Activated T-cell treated with anti-CD3 and anti-CD28 coated beads for 48 hours (primary cell): ENCODE measurements at regions not wholly inside any gene's neighbourhood (a gene's known extent, or its start where the extent isn't known, plus 50 kb on each side); places are given as distances from the start of the nearest gene placed in this dataset.

Source experiments
- DNase-seq: peaks from one replicate; pipeline ENCODE4 v3.0.0-alpha.2; 2020; ENCODE audit warnings: low read depth

GRCh38 chr4:14177987-14178386 lies 550.5 kb upstream of the BOD1L1 start:
- DNase-seq: no peak

DNA sequence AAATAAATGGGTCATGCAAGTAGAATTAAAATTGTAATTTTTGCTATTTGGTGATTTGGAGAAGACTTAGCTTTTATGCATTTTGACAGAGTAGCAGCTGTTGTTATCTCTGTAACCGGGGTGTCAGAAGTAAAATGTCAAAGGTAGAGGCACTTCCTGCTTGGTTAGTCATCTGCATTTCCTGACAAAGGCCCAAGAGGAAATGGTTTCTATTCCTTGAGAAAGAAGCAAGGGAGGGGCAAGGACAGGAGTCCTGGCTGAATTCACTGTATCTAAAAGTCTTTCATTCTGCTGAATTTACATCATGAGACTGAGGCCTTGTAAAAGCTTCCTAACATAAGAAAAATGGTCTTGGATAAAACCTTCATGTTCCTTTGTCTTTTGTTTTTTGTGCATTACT lies 550.9 kb upstream of the BOD1L1 start:
- no peak for DNase-seq

GRCh38 chr4:14180166-14180565 lies 552.6 kb upstream of the BOD1L1 start:
- DNase-seq: no peak

DNA sequence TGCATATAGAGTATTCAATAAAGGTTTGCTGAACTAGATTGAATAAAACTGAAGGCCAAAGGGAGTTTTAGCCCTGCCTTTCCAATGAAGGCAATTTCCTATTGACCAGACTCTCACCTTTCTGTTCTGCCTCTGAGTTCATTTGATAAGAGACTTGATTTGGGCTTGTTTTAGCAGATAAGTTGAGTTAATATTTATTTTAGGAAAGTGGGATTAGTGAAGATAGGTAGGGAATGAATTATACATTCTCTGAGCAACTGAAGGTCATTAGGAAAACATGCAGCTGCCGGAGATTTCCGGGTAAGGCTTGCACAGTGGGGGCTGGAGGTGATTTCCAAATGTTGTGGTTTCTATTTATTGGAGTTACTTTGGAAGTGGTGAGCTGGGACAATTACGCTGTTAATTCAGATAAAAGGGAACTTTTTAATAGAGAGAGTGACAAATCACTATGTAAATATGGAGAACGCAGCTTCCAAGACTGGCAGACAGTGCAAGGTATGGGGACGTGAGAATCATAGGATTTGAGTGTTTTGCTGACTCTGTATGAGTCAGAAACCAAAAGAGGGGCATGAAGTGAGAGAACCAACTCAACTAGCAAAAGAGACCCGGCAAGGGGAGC lies 553.6 kb upstream of the BOD1L1 start:
- no peak for DNase-seq

GRCh38 chr4:14182148-14182547 lies 554.6 kb upstream of the BOD1L1 start:
- no peak for DNase-seq

GRCh38 chr4:14184265-14184664 lies 556.7 kb upstream of the BOD1L1 start:
- DNase-seq: no peak

DNA sequence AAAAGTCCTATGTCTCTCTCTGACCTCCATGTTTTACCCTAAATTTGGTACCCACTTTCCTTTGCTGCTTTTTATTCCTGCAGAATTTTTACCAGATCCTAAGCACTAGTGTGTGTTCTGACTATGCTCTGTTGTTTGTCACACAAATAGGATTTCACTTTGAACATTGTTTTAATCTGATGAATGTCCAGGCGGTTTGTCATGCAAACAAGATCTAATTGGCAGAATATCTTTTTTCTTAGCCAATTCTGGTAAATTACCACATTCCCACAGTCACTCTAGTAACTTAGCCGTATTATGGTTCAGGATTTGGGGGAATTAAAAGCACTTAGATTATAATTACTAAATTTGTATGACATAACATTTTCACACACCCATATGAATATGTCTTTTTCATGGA lies 557.2 kb upstream of the BOD1L1 start:
- no peak for DNase-seq

GRCh38 chr4:14188214-14188613 lies 560.7 kb upstream of the BOD1L1 start:
- DNase-seq: no peak

DNA sequence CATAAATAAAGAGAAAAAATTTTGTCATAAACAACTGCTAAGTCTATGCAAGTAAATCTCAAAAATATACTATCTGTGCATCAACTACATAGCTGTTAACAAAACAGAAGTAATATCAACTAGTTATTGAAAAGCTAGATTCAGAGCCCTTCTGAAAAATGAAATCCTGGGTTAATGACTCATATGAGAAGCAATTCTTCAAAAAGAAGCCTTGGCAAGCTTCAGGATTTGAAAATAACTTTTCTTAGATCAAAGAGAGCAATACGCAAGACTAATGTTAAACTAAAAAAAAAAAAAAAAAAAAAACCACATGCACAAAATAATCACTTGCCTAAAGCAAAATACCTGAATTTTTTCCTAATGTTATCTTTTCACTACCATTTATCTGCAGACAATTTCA lies 566.1 kb upstream of the BOD1L1 start:
- DNase-seq: no peak

DNA sequence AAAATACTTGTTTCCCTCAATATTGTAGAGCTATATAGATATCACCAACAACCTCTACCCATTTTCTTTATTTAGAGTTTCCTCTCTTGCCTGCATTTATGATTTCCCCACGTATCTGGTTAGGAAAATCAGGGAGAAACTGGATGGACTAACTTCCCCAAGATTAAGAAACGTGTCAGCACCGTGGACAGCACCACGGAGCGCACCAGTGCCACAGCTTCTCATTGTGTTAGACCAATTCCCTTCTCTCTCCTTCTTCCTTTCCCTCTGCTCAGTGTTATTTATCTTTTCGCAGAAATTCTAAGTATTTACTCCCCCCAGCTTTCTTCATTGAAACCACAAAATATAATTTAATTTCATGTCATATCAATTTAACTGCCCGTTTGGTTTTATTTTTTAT lies 568.6 kb upstream of the BOD1L1 start:
- no peak for DNase-seq

DNA sequence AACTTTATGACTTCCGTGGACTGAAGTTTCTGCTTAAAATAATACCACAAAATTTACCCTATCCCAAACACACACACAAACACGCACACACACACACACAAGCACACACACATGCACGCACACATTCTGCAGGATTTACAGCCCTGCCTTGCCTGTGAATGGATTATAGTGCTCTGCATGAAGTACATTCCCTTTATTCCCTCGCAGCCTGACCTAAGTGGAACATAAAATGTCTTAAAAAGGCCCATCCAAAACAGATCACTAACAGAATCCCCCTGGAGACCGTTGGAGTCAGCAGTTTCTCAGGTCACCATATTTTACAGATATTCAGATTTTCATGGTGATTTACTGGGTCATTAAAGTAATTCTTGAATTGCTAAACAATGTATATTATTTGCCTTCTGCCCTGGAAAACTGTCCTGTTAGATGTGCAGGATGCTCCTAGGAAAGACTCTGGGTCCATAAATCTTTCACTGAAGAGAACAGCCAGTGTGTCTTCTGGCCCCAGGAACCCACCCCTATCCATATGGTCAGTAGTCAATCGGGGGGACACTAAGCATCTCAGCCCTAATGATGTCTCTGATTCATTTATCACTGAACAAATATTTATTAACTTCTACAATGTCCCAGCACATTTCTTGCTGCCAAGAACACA lies 587.7 kb upstream of the BOD1L1 start:
- no peak for DNase-seq

GRCh38 chr4:14217401-14217800 lies 589.9 kb upstream of the BOD1L1 start:
- DNase-seq: no peak

DNA sequence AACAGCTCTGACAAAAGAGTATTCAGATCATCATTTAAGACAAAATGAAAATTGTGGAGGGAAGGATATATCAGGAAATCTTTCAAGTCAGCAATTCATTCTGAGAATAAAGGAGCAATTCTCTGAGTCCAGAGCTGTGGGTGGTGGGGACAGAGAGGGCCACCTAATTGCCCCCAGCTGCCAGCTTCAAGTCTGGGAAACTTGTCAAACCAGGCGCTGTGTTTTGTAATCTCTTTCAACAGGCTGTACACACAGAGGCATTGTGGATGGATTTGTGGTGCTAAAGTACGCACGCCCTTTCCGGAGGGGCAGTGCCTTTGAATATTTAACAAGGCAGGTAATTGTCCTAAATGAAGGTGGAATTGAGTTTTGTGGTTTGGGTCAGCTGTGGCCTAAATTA lies 591.1 kb upstream of the BOD1L1 start:
- DNase-seq: no peak

DNA sequence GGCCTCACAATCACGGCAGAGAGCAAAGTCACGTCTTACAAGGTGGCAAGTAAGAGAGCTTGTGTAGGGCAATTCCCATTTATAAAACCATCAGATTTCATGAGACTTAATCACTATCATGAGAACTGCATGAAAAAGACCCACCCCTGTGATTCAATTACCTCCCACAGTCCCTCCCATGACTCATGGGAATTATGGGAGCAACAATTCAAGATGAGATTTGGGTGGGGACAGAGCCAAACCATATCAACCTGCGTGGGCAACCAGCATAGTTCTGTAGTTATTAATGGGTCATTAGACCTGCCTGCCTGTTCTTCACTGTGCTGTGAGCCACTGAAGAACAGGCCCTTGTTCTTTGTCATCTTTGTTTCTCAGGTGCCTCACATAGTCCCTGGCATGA lies 593.7 kb upstream of the BOD1L1 start:
- no peak for DNase-seq

GRCh38 chr4:14222377-14223029 lies 595.0 kb upstream of the BOD1L1 start:
- DNase-seq: no peak

GRCh38 chr4:14223461-14223860 lies 595.9 kb upstream of the BOD1L1 start:
- no peak for DNase-seq

- no peak for DNase-seq
Measured at GRCh38 chr4:14225688-14226207, 598.2 kb upstream of the BOD1L1 start.

DNA sequence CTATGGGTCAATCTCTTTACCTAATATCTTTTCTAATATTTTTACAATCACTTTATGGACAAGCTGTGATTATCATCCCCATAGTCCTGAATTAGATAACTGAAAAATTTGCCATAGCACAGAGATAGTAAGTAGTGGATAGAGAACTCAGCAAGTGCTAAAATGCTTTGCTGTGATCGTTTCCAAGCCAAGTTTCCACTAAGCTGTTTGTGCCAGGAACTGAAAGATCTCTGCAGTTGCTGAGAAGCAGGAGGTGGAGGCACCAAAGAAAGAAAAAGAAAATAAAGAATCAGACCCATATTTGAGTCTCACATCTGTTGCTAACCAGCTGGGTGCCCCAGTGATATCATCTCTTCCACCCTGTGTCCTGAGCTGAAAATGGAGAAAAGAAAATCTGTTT lies 605.6 kb upstream of the BOD1L1 start:
- no peak for DNase-seq

- no peak for DNase-seq
Measured at GRCh38 chr4:14234307-14234706, 606.8 kb upstream of the BOD1L1 start.

DNA sequence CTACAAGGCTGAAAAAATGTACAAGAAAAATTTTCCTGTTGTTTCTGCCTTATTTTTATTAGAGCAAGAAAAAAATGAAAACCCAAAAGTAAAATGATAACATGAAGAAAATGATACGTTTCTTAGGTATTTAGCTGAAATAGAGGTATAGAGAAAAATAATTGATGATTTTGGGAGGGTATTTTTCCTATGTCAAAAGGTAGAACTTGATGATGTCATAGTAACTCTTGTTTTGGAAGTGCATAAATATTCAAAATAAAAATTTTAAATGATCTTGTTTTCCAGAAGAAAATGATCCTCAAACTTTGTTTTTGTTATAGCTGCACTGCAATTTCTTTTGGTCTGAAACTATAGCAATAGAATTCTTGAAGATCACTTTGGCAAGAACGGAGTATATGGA lies 608.8 kb upstream of the BOD1L1 start:
- DNase-seq: no peak

GRCh38 chr4:14237911-14238310 lies 610.4 kb upstream of the BOD1L1 start:
- no peak for DNase-seq

DNA sequence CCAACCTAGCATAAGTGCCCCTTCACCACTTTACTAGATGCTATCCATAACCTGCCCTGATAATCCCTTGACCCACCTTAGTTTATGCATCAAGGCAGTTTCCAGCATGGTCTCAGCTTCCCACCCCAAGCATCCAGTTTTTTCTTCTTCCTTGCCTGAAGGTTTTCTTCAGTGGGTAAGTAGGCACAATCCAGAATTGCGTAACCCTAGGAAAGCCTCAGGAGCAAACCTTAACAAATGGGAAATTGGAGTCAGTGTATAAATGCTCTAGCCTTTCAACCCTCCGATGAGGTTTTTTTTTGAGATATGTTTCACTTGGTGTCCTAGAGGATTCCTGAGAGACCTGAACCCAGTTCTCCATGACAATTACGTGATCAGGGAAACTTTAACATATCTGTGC lies 614.0 kb upstream of the BOD1L1 start:
- DNase-seq: no peak

- DNase-seq: no peak
Measured at GRCh38 chr4:14247767-14248166, 620.2 kb upstream of the BOD1L1 start.

DNA sequence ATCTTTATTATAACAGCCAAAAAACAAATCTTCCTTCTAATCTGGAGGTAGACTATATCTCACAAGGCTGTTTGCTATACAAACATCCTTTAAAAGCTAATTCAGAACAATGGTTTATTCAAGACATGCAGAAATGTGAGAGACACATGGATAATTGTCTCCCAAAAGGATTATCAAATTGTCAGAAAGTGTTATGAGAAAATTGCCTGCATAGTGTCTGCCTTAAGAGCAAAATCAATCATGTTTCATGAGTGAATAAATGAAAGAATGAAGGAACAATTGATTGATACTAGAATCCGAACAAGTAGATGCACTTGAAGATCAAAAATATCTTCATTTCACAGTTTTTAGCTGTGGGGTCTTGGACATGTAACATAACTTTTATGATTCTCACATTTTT lies 621.7 kb upstream of the BOD1L1 start:
- DNase-seq: no peak
